ENCODE measurements at regions not wholly inside any gene's neighbourhood (a gene's known extent, or its start where the extent isn't known, plus 50 kb on each side); places are given as distances from the start of the nearest gene placed in this dataset.

- intact Hi-C loops (cut with DNase I) = no loop called here
- Histone ChIP-seq H3K27me3 (no peaks in the 10 kb centered on the region), H3K4me3 (no peak overlapping the region), H3K36me3 (no peaks in the 10 kb centered on the region), H3K27ac (no peak overlapping the region), H3K4me1 (ENCODE audit: insufficient read depth) (no peaks in the 10 kb centered on the region), H3K9me3 (no peaks in the 10 kb centered on the region)
- WGBS, 3 donors = 75 to 83% (median 80%) methylated on average over 1 of the region's 1 CpG
- TF ChIP-seq POLR2A (IDR thresholded peaks at IDR 0.05) (no peak), EP300 (IDR thresholded peaks at IDR 0.05) (no peak), CTCF (IDR thresholded peaks at IDR 0.05) (no peak)
- DNase-seq = no peak
Measured at GRCh38 chr7:124692425-124692824, 73.2 kb downstream of the GPR37 start.

GRCh38 chr7:124690840-124691239, 74.8 kb downstream of the GPR37 start:
- DNase-seq = no peak
- H3K9me3 ChIP-seq = no peaks in the 10 kb centered on the region
- TF ChIP-seq CTCF (IDR thresholded peaks at IDR 0.05) = no peak
- no peak for TF ChIP-seq POLR2A (IDR thresholded peaks at IDR 0.05)
- TF ChIP-seq EP300 (IDR thresholded peaks at IDR 0.05) = no peak

GRCh38 chr7:124689931-124690330, 75.7 kb downstream of the GPR37 start:
- Histone ChIP-seq H3K4me1 (ENCODE audit: insufficient read depth) (no peaks in the 10 kb centered on the region), H3K4me3 (no peak overlapping the region), H3K36me3 (no peaks in the 10 kb centered on the region), H3K27ac (no peak overlapping the region), H3K9me3 (no peaks in the 10 kb centered on the region), H3K27me3 (no peaks in the 10 kb centered on the region)
- WGBS, 3 donors = 82 to 93% (median 89%) methylated on average over 1 of the region's 1 CpG
- intact Hi-C loops (cut with DNase I) = no loop called here
- TF ChIP-seq CTCF (IDR thresholded peaks at IDR 0.05) (no peak), EP300 (IDR thresholded peaks at IDR 0.05) (no peak), POLR2A (IDR thresholded peaks at IDR 0.05) (no peak)
- DNase-seq = no peak

More at GRCh38 chr7:124690840-124691239, 74.8 kb downstream of the GPR37 start:
- H3K4me3 ChIP-seq = no peak overlapping the region
- H3K27me3 ChIP-seq = no peaks in the 10 kb centered on the region
- no peaks in the 10 kb centered on the region for H3K36me3 ChIP-seq
- no peak overlapping the region for H3K27ac ChIP-seq
- H3K4me1 ChIP-seq (ENCODE audit: insufficient read depth) = no peaks in the 10 kb centered on the region
- intact Hi-C loops (cut with DNase I) = no loop called here

- no peak for TF ChIP-seq EP300 (IDR thresholded peaks at IDR 0.05)
- TF ChIP-seq CTCF (IDR thresholded peaks at IDR 0.05) = no peak
- TF ChIP-seq POLR2A (IDR thresholded peaks at IDR 0.05) = no peak
- Histone ChIP-seq H3K4me1 (ENCODE audit: insufficient read depth) (no peaks in the 10 kb centered on the region), H3K27me3 (no peaks in the 10 kb centered on the region), H3K9me3 (no peaks in the 10 kb centered on the region), H3K4me3 (no peak overlapping the region), H3K36me3 (no peaks in the 10 kb centered on the region), H3K27ac (no peak overlapping the region)
- 55 to 69% (median 66%) methylated on average over 2 of the region's 2 CpGs for WGBS, 3 donors
- DNase-seq = no peak
- intact Hi-C loops (cut with DNase I) = no loop called here
Measured at GRCh38 chr7:124689523-124689922, 76.1 kb downstream of the GPR37 start.

GRCh38 chr7:124688991-124689390, 76.6 kb downstream of the GPR37 start:
- TF ChIP-seq CTCF (IDR thresholded peaks at IDR 0.05) (no peak), POLR2A (IDR thresholded peaks at IDR 0.05) (no peak), EP300 (IDR thresholded peaks at IDR 0.05) (no peak)
- no peak overlapping the region for H3K4me3 ChIP-seq
- WGBS, 3 donors = 76 to 81% (median 80%) methylated on average over 3 of the region's 3 CpGs

More at GRCh38 chr7:124688991-124689390, 76.6 kb downstream of the GPR37 start:
- intact Hi-C loops (cut with DNase I) = no loop called here
- H3K36me3 ChIP-seq = no peaks in the 10 kb centered on the region
- no peaks in the 10 kb centered on the region for H3K27me3 ChIP-seq
- DNase-seq = no peak
- H3K9me3 ChIP-seq = no peaks in the 10 kb centered on the region
- H3K27ac ChIP-seq = no peak overlapping the region
- no peaks in the 10 kb centered on the region for H3K4me1 ChIP-seq (ENCODE audit: insufficient read depth)

Measured in ovary (tissue), 7 donors.